Putamen (tissue), 1 donor: ENCODE measurements at regions not wholly inside any gene's neighbourhood (a gene's known extent, or its start where the extent isn't known, plus 50 kb on each side); places are given as distances from the start of the nearest gene placed in this dataset.

Experiments
- DNase-seq: peaks from one replicate; pipeline ENCODE4 v3.0.0-alpha.2; 2016; ENCODE audit warnings: low spot score

- no peak for DNase-seq
Observed at GRCh38 chr13:74200081-74200480, 65.9 kb upstream of the KLF12 start.

- DNase-seq, result no peak
Observed at GRCh38 chr13:74197677-74198429, 63.6 kb upstream of the KLF12 start.

- no peak for DNase-seq
Observed at GRCh38 chr13:74194846-74195245, 60.6 kb upstream of the KLF12 start.

DNA sequence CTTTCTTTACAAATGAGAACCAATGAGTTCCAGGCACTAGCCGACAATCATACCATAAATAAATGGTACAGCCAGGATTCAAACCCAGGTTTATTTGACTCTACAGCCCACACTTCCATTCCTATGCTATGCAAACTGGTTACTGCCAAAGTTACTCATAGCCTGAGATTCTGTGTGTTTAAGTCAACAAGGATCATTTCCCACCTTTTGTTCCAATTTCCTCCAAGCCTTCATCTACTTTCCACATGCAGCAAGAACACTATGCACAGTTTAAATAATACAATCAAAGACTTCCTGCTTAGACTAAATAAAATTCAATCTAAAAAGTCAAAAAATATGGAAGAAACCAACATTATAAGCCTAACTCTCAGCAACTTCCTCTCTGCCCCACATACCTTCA lies 59.2 kb upstream of the KLF12 start:
- no peak for DNase-seq

DNA sequence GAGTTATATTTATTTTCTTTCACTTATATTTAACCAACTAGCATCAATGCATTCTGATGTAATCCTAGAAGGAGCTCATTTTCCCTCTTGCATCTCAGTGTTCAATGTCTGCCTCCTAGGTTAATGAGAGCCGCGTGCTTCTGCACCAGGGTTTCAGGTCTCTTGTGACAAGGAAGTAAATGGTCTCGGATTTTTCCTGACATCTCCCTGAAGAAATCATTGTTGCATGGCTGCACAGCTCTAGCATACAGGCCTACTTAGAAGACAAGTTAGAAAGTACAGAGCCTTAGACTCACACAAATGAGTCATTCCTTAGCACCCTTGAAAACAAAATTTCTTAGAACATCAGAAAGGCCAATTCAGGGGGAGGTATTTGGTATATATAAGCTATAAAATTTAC lies 57.2 kb upstream of the KLF12 start:
- no peak for DNase-seq

DNA sequence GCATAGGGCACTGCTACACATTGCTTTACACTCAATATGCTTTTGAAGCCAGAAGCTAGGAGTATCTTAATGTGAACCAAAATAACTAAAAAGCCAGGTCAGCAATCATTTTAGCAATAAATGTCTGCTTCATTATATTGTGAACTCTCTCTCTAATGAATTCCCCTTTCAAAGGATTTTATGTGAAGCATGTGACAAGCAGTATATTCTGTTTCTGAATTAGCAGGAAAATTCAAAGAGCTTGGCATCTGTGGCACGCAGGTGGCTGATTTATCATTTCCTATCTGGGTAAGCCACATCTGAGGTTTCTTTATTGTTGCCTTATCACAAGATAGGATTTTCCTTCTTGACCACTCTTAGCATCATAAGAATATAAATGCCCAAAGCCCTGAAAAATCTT lies 56.8 kb upstream of the KLF12 start:
- DNase-seq, result no peak

DNA sequence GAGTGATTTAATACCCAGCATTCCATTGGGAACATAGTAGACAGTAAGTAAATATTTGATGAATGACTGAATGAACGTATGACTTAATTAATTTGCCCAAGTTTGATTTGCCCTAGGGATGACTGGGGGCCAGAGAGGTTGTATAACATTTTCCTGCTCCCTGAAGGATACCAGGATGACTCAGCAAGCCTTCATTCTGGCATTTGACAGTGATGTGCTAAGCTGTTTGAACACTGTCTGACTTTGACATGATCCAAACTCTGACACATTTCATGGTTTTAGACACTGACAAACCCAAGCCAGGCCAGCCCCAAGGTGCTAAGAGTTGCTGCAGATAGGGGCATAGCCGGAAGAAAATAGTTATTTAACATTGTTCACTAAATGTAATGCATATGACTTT lies 53.4 kb upstream of the KLF12 start:
- DNase-seq, result no peak

GRCh38 chr13:74184283-74184682 lies 50.1 kb upstream of the KLF12 start:
- DNase-seq, result no peak
